ENCODE measurements at regions not wholly inside any gene's neighbourhood (a gene's known extent, or its start where the extent isn't known, plus 50 kb on each side); places are given as distances from the start of the nearest gene placed in this dataset.

GRCh38 chr10:63718421-63718820 is 197.2 kb downstream of the REEP3 start:
- TF ChIP-seq POLR2A (IDR thresholded peaks at IDR 0.05) (no peak), EP300 (IDR thresholded peaks at IDR 0.05) (no peak), CTCF (IDR thresholded peaks at IDR 0.05) (no peak)
